ENCODE measurements at regions not wholly inside any gene's neighbourhood (a gene's known extent, or its start where the extent isn't known, plus 50 kb on each side); places are given as distances from the start of the nearest gene placed in this dataset.
A peak's percentile ranks its signal among the peaks of the same experiment; 100 is the strongest.

DNA sequence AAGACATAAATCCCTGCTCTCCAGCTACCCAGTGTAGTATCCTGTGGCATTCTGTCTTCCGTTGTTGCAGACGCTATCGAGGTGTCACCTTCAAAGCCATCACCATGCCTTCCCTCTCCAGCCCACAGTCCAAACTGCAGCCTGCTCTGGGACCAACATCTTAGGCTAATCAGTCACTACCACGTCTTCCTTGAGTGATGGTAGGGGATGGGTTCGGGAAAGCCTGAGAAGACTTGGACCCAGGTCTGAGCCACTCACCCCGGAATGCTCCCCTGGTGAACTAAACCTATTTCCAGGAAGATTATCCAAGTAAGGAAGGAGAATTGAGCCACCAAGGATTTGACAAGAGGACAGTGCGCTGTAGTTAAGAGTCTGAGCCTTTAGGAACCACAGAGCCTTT, 52.9 kb upstream of the IRX1 start:
- no peak for DNase-seq

- DNase-seq: no peak
Observed at GRCh38 chr5:3542158-3542557, 53.5 kb upstream of the IRX1 start.

DNA sequence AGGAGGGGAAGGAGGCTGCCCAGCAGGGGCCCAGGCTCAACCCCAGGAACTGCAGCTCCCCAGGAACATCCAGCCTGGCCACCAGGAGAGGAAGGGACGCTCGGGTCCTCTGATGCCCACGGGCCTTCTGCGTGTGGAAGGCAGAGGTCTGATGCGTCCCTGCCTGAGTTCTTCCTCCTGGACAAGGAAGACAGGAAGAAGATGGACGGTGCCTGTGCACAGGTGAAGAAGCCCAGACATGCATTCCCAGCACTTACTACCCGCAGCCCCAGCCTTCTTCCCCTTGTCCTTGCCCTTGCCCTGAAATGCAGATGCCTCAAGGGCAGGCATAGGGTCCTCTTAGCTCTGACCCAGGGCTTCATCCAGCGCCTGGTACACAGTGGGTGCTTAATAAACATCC, 56.7 kb upstream of the IRX1 start:
- no peak for DNase-seq

DNA sequence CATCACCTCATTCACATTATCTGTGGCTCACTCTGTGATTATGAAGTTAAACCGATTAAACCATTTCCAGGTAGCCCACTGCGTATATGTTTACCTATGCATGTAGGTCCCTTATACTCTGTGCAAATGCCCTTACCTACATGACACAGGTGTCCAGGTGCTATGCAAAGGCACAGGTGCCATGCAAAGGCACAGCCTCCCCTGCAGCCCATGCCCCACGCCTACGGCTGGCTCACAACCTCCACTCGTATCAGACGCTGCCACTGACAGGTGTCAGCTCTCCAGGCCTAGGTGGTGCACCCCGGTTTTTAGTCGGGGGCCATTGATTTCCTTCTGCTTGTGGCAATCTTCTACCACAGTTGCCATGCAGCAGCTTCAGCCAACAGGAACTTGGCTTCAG, 57.7 kb upstream of the IRX1 start:
- no peak for DNase-seq

- DNase-seq: no peak
Observed at GRCh38 chr5:3535414-3536211, 60.0 kb upstream of the IRX1 start.

GRCh38 chr5:3534997-3535396, 60.6 kb upstream of the IRX1 start:
- no peak for DNase-seq

GRCh38 chr5:3531320-3531986, 64.2 kb upstream of the IRX1 start:
- no peak for DNase-seq

- DNase-seq: no peak
Observed at GRCh38 chr5:3530251-3530650, 65.4 kb upstream of the IRX1 start.

- DNase-seq: no peak
Observed at GRCh38 chr5:3526551-3527185, 69.0 kb upstream of the IRX1 start.

DNA sequence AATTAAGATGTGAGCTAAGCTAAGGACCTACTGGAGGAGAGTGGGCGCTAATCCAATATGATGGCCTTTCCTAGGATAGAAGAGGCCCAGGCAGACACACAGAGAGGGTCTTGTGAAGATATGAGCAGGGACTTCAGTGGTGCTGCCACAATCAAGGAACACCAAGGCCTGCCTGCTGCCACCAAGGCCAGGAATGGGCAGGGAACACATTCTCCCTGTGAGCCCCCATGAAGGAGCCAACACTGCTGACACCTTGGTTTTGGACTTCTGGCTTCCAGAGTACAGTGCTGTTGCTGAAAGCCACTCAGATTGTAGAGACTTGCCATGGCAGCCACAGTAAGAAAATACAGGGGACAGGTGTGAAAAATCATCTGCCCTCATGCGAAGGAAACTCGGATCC, 73.1 kb upstream of the IRX1 start:
- DNase-seq: no peak

DNA sequence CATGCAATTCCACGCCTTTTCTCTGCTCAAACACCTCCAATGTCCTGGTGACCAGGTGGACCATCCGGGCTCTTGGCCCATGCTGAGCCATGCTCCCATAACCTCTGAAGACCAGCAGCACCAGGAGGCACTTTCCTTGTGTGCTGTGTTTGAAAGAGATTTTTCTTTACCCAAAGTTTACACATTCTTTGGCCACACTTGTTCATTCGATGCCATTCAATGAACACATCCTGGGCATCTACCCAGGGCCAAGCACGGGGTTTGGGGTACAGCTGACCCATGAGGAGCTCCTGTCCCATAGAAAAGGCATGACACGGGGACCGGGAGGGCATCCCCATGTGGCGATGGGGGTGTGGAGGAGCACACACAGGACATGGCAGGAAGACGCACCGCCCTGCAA, 77.1 kb upstream of the IRX1 start:
- no peak for DNase-seq

DNA sequence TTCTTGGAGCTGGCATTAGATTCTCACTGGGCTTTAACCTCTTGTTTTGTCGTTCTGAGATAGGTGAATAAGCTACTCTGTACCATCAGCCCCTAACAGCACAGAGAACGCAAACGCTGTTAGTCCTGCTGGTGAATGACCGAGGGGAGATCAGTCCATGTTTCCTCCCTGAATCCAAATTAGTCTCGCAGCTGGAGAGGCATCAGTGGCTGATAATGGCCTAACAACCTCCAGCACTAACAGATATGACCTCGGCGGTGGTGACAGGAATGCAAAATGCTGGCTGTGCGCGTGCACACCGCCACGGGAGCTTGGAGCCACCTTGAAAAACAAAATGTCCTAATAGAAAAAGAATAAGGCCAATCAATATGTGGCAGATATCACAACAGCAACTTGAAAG, 77.6 kb upstream of the IRX1 start:
- DNase-seq: no peak

GRCh38 chr5:3517348-3517747, 78.3 kb upstream of the IRX1 start:
- no peak for DNase-seq

DNA sequence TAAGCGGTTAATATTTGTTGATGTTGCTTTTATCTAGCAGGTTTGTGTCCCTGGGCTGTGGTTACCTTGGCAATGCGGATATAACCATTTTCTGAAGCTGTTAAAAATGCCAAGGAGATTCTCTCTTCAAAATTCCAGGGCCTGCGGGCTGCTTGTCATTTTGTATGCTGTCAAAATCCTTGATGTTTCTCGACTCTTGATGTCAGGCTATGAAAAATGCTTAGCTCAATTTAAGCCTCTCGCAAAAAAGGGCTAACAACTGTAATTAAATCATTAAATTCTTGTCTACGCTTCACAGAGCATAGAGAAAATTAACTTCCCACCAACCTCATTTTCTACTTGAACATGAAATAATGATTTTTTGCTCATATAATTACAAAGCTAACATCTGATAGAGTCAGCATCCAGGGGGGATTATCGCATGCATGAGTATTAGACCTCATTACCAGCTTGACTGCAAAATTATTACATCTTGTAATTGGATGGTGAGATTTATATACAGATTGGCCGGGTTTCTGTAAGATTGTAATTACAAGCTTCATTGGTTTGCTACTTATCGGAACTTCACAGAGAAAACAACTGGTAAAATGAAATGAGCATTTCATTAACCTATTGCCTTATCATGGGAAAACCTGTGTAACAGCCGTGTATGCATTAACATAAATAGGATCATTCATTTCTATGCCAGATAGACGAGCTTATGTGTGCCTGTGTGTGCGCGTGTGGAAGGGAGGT, 83.1 kb upstream of the IRX1 start:
- DNase-seq: peak; percentile 82

- DNase-seq: no peak
Observed at GRCh38 chr5:3511934-3512333, 83.7 kb upstream of the IRX1 start.

- DNase-seq: no peak
Observed at GRCh38 chr5:3511519-3511918, 84.1 kb upstream of the IRX1 start.

DNA sequence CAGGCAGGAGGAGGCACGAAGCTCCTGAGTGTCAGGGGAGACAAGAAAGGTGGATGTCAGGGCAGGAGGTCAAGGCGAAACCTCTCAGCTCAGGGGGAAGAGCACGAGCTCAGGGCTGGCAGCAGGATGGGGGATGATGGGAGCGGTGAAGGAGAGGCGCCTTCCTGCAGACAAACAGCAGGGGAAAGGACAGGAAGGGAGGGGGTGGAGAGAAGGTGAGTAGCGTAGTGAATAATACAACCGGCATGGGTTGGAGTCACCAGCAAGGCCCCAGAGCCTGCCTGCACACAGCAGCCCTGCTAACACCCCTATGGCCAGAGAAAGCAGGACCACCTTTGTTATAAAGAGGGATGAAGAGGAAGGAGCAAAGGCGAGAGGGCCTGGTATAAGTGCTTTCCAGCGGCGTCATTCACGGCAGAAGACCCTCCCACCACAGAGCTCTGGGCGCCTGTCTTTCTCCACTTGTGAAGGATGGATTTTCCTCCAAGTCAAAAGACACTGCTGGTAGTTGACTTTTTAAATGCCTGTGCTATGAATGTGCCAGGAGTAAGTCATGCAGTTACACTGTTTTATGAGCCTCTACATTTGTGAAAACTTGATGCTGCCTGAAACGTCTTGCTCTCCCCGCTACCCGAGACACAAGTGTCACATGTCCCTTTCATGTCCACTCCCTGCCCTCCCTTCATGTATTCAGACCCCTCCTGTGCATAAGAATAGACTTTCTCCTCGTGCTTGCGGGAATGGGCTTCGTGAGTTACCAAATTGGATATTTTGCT, 84.8 kb upstream of the IRX1 start:
- DNase-seq: no peak

- DNase-seq: no peak
Observed at GRCh38 chr5:3509290-3509689, 86.3 kb upstream of the IRX1 start.

DNA sequence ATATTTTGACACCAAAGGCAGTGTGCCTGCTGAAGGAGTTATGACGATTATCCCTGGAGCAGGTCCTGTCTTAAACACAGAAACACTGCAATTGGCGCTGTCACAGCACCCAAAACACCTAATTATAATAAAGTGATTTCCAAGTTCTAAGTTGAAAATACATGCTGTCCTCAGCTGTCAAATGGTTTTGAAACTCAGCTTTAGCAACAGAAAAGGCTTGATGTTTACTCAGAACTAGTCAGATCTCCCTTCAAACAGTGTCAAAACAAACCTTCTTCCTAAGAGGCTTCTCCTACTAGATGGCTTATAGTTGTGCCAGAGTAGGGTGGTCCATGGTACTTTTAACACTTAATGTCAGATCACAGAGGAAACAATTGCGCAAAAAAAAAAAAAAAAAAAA, 87.2 kb upstream of the IRX1 start:
- no peak for DNase-seq

- DNase-seq: no peak
Observed at GRCh38 chr5:3490957-3491507, 104.6 kb upstream of the IRX1 start.

GRCh38 chr5:3489239-3489843, 106.3 kb upstream of the IRX1 start:
- DNase-seq: no peak

GRCh38 chr5:3484836-3485235, 110.8 kb upstream of the IRX1 start:
- DNase-seq: no peak

All from NCI-H1105 (cell line).